ENCODE measurements at regions not wholly inside any gene's neighbourhood (a gene's known extent, or its start where the extent isn't known, plus 50 kb on each side); places are given as distances from the start of the nearest gene placed in this dataset.

GRCh38 chr20:60213126-60213893, 255.1 kb downstream of the CDH26 start:
- no peak for DNase-seq (ENCODE audit: low read depth)

- DNase-seq (ENCODE audit: low read depth) = no peak
Measured at GRCh38 chr20:60214901-60215815, 256.9 kb downstream of the CDH26 start.

GRCh38 chr20:60215816-60216730, 257.9 kb downstream of the CDH26 start:
- DNase-seq (ENCODE audit: low read depth) = no peak

GRCh38 chr20:60219231-60219630, 261.0 kb downstream of the CDH26 start:
- DNase-seq (ENCODE audit: low read depth) = no peak

- DNase-seq (ENCODE audit: low read depth) = no peak
Measured at GRCh38 chr20:60219984-60220562, 261.9 kb downstream of the CDH26 start.

- DNase-seq (ENCODE audit: low read depth) = no peak
Measured at GRCh38 chr20:60220706-60221105, 262.5 kb downstream of the CDH26 start.

- DNase-seq (ENCODE audit: low read depth) = no peak
Measured at GRCh38 chr20:60221593-60221992, 263.4 kb downstream of the CDH26 start.

GRCh38 chr20:60222497-60222896, 264.3 kb downstream of the CDH26 start:
- DNase-seq (ENCODE audit: low read depth) = no peak

- no peak for DNase-seq (ENCODE audit: low read depth)
Measured at GRCh38 chr20:60223174-60223573, 265.0 kb downstream of the CDH26 start.

GRCh38 chr20:60224914-60225313, 266.7 kb downstream of the CDH26 start:
- DNase-seq (ENCODE audit: low read depth) = no peak

- DNase-seq (ENCODE audit: low read depth) = no peak
Measured at GRCh38 chr20:60228255-60228654, 270.0 kb downstream of the CDH26 start.

- DNase-seq (ENCODE audit: low read depth) = no peak
Measured at GRCh38 chr20:60232380-60232779, 274.2 kb downstream of the CDH26 start.

GRCh38 chr20:60233018-60233630, 274.9 kb downstream of the CDH26 start:
- no peak for DNase-seq (ENCODE audit: low read depth)

- DNase-seq (ENCODE audit: low read depth) = no peak
Measured at GRCh38 chr20:60236613-60237012, 278.4 kb downstream of the CDH26 start.

- no peak for DNase-seq (ENCODE audit: low read depth)
Measured at GRCh38 chr20:60237981-60238380, 279.8 kb downstream of the CDH26 start.

GRCh38 chr20:60238992-60239660, 280.9 kb downstream of the CDH26 start:
- no peak for DNase-seq (ENCODE audit: low read depth)

- DNase-seq (ENCODE audit: low read depth) = no peak
Measured at GRCh38 chr20:60239956-60240355, 281.7 kb downstream of the CDH26 start.

- no peak for DNase-seq (ENCODE audit: low read depth)
Measured at GRCh38 chr20:60240415-60240814, 282.2 kb downstream of the CDH26 start.

- no peak for DNase-seq (ENCODE audit: low read depth)
Measured at GRCh38 chr20:60240986-60241385, 282.8 kb downstream of the CDH26 start.

- DNase-seq (ENCODE audit: low read depth) = no peak
Measured at GRCh38 chr20:60242836-60243505, 284.7 kb downstream of the CDH26 start.

All from stimulated activated CD8-positive, alpha-beta memory T cell treated with anti-CD3 and anti-CD28 coated beads, Interleukin-12 subunit alpha, Interleukin-12 subunit beta, amount 100 ng/mL, for 1 hour (primary cell).